Neural progenitor cell (in vitro differentiated cells): ENCODE measurements at regions not wholly inside any gene's neighbourhood (a gene's known extent, or its start where the extent isn't known, plus 50 kb on each side); places are given as distances from the start of the nearest gene placed in this dataset.

Experiments used
- DNase-seq: peaks from one replicate; pipeline ENCODE4 v3.0.0-alpha.2; 2016; ENCODE audit warnings: low spot score
- H2AFZ ChIP-seq: fragments of 200-600 bp; sonication (generic); replicated peaks from 2 replicates; pipeline ENCODE4 v1.6.1; 2016; ENCODE audit warnings: antibody characterized with exemption
- H3F3A ChIP-seq: fragments of 200-600 bp; sonication (generic); 2 replicates; pipeline ENCODE4 v1.6.1; 2016; ENCODE audit warnings: antibody characterized with exemption, low read depth
- H3K27ac ChIP-seq: fragments of 200-600 bp; sonication (generic); 2 replicates; pipeline ENCODE4 v1.5.1; 2016; ENCODE audit warnings: mild to moderate bottlenecking
- H3K27me3 ChIP-seq: fragments of 200-600 bp; sonication (generic); 2 replicates; pipeline ENCODE4 v1.6.1; 2016; ENCODE audit warnings: mild to moderate bottlenecking, moderate library complexity
- H3K36me3 ChIP-seq: fragments of 200-600 bp; sonication (generic); 2 replicates; pipeline ENCODE4 v1.5.1; 2016
- H3K4me1 ChIP-seq: fragments of 200-600 bp; sonication (generic); 2 replicates; pipeline ENCODE4 v1.6.1; 2016; ENCODE audit warnings: mixed run types
- H3K4me2 ChIP-seq: fragments of 200-600 bp; sonication (generic); 2 replicates; pipeline ENCODE4 v1.6.1; 2016
- H3K4me3 ChIP-seq: fragments of 200-600 bp; sonication (generic); 2 replicates; pipeline ENCODE4 v1.5.1; 2016
- H3K79me2 ChIP-seq: fragments of 200-600 bp; sonication (generic); 2 replicates; pipeline ENCODE4 v1.6.1; 2016; ENCODE audit warnings: low read depth
- H3K9ac ChIP-seq: fragments of 200-600 bp; sonication (generic); 2 replicates; pipeline ENCODE4 v1.6.1; 2016
- H3K9me3 ChIP-seq: fragments of 200-600 bp; sonication (generic); 2 replicates; pipeline ENCODE4 v1.5.1; 2016; ENCODE audit warnings: low read depth
- H4K20me1 ChIP-seq: fragments of 200-600 bp; sonication (generic); 2 replicates; pipeline ENCODE4 v1.6.1; 2016; ENCODE audit warnings: low read depth
- H3K27ac Mint-ChIP-seq: 3 replicates; pipeline ENCODE4 v1.8.0; 2021; ENCODE audit warnings: mixed read lengths
- H3K27me3 Mint-ChIP-seq: 2 replicates; pipeline ENCODE4 v1.8.0; 2022; ENCODE audit warnings: low read depth, mild to moderate bottlenecking, inconsistent platforms, moderate library complexity, mixed read lengths; ENCODE audit not compliant: insufficient read depth
- H3K36me3 Mint-ChIP-seq: 3 replicates; pipeline ENCODE4 v1.8.0; 2021; ENCODE audit warnings: mixed read lengths
- H3K4me1 Mint-ChIP-seq: 3 replicates; pipeline ENCODE4 v1.8.0; 2021; ENCODE audit warnings: mixed read lengths
- H3K4me3 Mint-ChIP-seq: 3 replicates; pipeline ENCODE4 v1.8.0; 2021; ENCODE audit warnings: mild to moderate bottlenecking, moderate library complexity, mixed read lengths
- H3K9me3 Mint-ChIP-seq: 3 replicates; pipeline ENCODE4 v1.8.0; 2020; ENCODE audit warnings: mixed read lengths
- EZH2 ChIP-seq: fragments of 200-600 bp; sonication (generic); IDR thresholded peaks from 2 replicates; pipeline ENCODE4 v1.6.1; 2017; ENCODE audit warnings: antibody characterized with exemption, mild to moderate bottlenecking, moderate library complexity
- EZH2phosphoT487 ChIP-seq: fragments of 200-600 bp; sonication (generic); IDR thresholded peaks from 2 replicates; pipeline ENCODE4 v1.6.1; 2017; ENCODE audit warnings: antibody characterized with exemption
- TF ChIP-seq, protein P1 (sequence below): fragments of 200-600 bp; sonication (generic); IDR thresholded peaks from 2 replicates; pipeline ENCODE4 v1.5.1; 2017; ENCODE audit warnings: antibody characterized with exemption, mild to moderate bottlenecking

DNA sequence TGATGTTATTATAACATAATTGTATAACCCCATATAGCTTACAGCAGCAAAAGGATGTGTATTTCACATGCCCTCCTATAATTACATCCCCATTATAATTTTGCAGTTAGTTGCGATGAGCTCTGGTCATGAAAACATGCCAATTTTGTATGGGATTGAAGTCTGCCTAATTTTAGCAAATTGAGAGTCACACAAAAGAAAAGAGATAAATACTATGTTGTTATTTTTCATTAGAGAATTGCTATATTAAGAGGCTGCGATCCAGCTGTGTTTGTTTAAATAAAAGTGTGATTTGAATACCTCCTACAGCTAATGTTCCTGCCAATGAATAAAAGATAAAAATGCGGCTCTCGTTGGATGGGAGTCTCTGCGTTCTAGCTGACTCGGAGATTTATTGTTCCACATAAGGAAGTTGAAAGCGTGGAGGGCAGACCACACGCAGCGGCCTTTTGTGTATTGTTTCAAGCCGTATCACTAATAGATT is 461.0 kb upstream of the NFIA start:
- TF ChIP-seq, protein P1, sequence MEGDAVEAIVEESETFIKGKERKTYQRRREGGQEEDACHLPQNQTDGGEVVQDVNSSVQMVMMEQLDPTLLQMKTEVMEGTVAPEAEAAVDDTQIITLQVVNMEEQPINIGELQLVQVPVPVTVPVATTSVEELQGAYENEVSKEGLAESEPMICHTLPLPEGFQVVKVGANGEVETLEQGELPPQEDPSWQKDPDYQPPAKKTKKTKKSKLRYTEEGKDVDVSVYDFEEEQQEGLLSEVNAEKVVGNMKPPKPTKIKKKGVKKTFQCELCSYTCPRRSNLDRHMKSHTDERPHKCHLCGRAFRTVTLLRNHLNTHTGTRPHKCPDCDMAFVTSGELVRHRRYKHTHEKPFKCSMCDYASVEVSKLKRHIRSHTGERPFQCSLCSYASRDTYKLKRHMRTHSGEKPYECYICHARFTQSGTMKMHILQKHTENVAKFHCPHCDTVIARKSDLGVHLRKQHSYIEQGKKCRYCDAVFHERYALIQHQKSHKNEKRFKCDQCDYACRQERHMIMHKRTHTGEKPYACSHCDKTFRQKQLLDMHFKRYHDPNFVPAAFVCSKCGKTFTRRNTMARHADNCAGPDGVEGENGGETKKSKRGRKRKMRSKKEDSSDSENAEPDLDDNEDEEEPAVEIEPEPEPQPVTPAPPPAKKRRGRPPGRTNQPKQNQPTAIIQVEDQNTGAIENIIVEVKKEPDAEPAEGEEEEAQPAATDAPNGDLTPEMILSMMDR: no peak
- TF ChIP-seq EZH2 (no peak), EZH2phosphoT487 (no peak)
- Histone ChIP-seq H3K9ac (no peak overlapping the region), H3K9me3 (no peaks in the 10 kb centered on the region), H3F3A (no peaks in the 10 kb centered on the region), H3K4me2 (peak overlapping the region; percentile 37), H3K79me2 (no peaks in the 10 kb centered on the region), H3K4me1 (peaks cover 9% of the 10 kb centered on the region), H4K20me1 (no peaks in the 10 kb centered on the region), H3K27me3 (no peaks in the 10 kb centered on the region), H3K4me3 (no peak overlapping the region), H3K36me3 (no peaks in the 10 kb centered on the region), H2AFZ (no peak overlapping the region), H3K27ac (no peak overlapping the region)
- Mint-ChIP-seq H3K4me1 (peaks cover 14% of the 10 kb centered on the region), H3K9me3 (no peaks in the 10 kb centered on the region), H3K36me3 (no peaks in the 10 kb centered on the region), H3K27me3 (peaks cover 2% of the 10 kb centered on the region), H3K4me3 (peak overlapping the region; percentile 31), H3K27ac (no peak overlapping the region)
- DNase-seq: peak; percentile 47

DNA sequence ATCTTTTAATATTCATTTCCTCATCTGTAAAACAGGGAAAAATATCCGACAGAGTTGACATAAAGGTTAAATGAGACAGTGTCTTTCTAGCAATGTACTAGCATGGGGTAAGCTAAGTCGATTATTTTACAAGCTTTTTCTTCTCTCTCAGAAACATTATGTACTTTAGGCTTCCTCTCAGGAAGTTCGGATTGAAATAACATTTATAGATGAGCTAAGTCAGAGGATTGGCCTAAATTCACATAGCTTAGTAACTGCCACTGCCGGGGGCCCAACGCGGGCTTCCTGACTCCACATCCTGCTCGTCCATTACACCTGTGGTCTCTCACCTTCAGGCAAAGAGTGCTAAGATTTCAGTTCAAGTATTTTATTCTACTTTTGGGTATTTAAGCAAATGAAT is 462.3 kb upstream of the NFIA start:
- Histone ChIP-seq H3K9ac (no peak overlapping the region), H2AFZ (no peak overlapping the region), H3K4me1 (peaks cover 9% of the 10 kb centered on the region), H3K79me2 (no peaks in the 10 kb centered on the region), H4K20me1 (no peaks in the 10 kb centered on the region), H3K27ac (no peak overlapping the region), H3K4me2 (no peak overlapping the region), H3K36me3 (no peaks in the 10 kb centered on the region), H3K27me3 (no peaks in the 10 kb centered on the region), H3K9me3 (no peaks in the 10 kb centered on the region), H3F3A (no peaks in the 10 kb centered on the region), H3K4me3 (no peak overlapping the region)
- H3K27me3 Mint-ChIP-seq: peaks cover 2% of the 10 kb centered on the region
- H3K27ac Mint-ChIP-seq: no peak overlapping the region
- TF ChIP-seq EZH2phosphoT487: no peak
- TF ChIP-seq, protein P1: no peak
- peaks cover 14% of the 10 kb centered on the region for H3K4me1 Mint-ChIP-seq
- H3K4me3 Mint-ChIP-seq: no peak overlapping the region
- H3K36me3 Mint-ChIP-seq: no peaks in the 10 kb centered on the region
- no peaks in the 10 kb centered on the region for H3K9me3 Mint-ChIP-seq
- DNase-seq: no peak

DNA sequence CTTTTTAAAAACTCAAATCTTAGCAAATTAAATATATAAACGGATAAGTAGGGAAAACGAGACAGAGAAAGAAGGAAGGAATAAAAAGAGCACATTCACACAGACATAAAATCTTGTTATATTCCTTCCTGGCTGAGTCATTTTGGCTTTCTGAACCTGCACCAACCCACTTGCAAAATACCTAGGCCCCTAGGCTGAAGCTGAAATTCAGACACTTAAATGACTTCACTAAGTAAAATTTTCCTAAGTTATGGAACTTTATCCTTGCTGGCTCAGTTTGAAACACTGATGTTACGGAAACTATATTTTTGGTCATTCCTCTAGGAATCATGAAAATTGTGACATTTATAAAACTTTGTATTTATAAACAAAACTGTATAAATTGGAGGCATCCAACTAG is 462.8 kb upstream of the NFIA start:
- Mint-ChIP-seq H3K4me3 (no peak overlapping the region), H3K36me3 (no peaks in the 10 kb centered on the region), H3K27ac (no peak overlapping the region), H3K4me1 (peaks cover 14% of the 10 kb centered on the region), H3K27me3 (peaks cover 2% of the 10 kb centered on the region), H3K9me3 (no peaks in the 10 kb centered on the region)
- no peak overlapping the region for H3K4me3 ChIP-seq
- H2AFZ ChIP-seq: no peak overlapping the region
- H3F3A ChIP-seq: no peaks in the 10 kb centered on the region
- peaks cover 9% of the 10 kb centered on the region for H3K4me1 ChIP-seq
- H3K36me3 ChIP-seq: no peaks in the 10 kb centered on the region
- TF ChIP-seq, protein P1: no peak
- TF ChIP-seq EZH2 (no peak), EZH2phosphoT487 (no peak)
- H3K79me2 ChIP-seq: no peaks in the 10 kb centered on the region
- H3K9me3 ChIP-seq: no peaks in the 10 kb centered on the region
- no peak overlapping the region for H3K27ac ChIP-seq
- H4K20me1 ChIP-seq: no peaks in the 10 kb centered on the region
- H3K27me3 ChIP-seq: no peaks in the 10 kb centered on the region
- DNase-seq: no peak
- no peak overlapping the region for H3K9ac ChIP-seq
- H3K4me2 ChIP-seq: no peak overlapping the region

DNA sequence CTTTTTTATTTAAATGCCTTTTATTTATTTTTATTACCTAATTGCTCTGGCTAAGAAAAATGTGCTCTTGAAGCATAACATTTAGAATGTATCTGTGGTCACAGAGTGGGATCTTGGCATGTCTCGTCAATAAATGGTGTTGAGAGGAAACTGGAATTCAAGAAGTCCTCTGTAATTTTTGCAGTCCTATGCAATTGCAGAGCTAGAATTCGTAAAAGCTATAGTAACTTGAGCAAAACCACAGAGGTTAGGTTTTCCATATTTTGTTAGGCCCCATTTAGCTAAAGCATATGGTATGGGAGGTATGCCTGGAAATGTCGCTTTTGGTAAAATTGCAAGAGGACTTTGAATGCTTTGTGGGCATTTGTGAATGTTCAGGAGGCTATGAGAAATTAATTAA is 466.7 kb upstream of the NFIA start:
- Mint-ChIP-seq H3K4me1 (no peaks in the 10 kb centered on the region), H3K27me3 (no peaks in the 10 kb centered on the region), H3K36me3 (no peaks in the 10 kb centered on the region), H3K27ac (no peak overlapping the region), H3K4me3 (no peak overlapping the region), H3K9me3 (no peaks in the 10 kb centered on the region)
- Histone ChIP-seq H3K79me2 (no peaks in the 10 kb centered on the region), H3K9me3 (no peaks in the 10 kb centered on the region), H3F3A (no peaks in the 10 kb centered on the region), H3K4me3 (no peak overlapping the region), H3K27me3 (no peaks in the 10 kb centered on the region), H2AFZ (no peak overlapping the region), H3K27ac (no peak overlapping the region), H3K36me3 (no peaks in the 10 kb centered on the region), H3K4me1 (no peaks in the 10 kb centered on the region), H3K4me2 (no peak overlapping the region), H4K20me1 (no peaks in the 10 kb centered on the region), H3K9ac (no peak overlapping the region)
- TF ChIP-seq EZH2phosphoT487: no peak
- TF ChIP-seq, protein P1: no peak
- no peak for TF ChIP-seq EZH2
- DNase-seq: no peak
